Breast epithelium (tissue), 3 donors: ENCODE measurements at regions not wholly inside any gene's neighbourhood (a gene's known extent, or its start where the extent isn't known, plus 50 kb on each side); places are given as distances from the start of the nearest gene placed in this dataset.

Experiments
- POLR2A ChIP-seq: fragments of 450-650 bp; IDR thresholded peaks from one replicate; pipeline ENCODE4 v1.6.1; 2016; ENCODE audit warnings: antibody characterized with exemption, mild to moderate bottlenecking, moderate library complexity
- POLR2AphosphoS5 ChIP-seq, 3 donors: sonication (generic); formaldehyde crosslinking; IDR thresholded peaks; one replicate each; pipeline ENCODE4 v1.6.1; 2017; ENCODE audit warnings: antibody characterized with exemption in 3 of 3
- TF ChIP-seq, protein P1 (sequence below), 3 donors: fragments of 450-650 bp; IDR thresholded peaks; one replicate each; pipeline ENCODE4 v1.5.1; 2016 to 2017; ENCODE audit warnings: antibody characterized with exemption in 3 of 3, mild to moderate bottlenecking in 3 of 3, moderate library complexity in 3 of 3

- TF ChIP-seq POLR2A (no peak), POLR2AphosphoS5 (IDR thresholded peaks at IDR 0.05) (no peak)
- TF ChIP-seq, protein P1, sequence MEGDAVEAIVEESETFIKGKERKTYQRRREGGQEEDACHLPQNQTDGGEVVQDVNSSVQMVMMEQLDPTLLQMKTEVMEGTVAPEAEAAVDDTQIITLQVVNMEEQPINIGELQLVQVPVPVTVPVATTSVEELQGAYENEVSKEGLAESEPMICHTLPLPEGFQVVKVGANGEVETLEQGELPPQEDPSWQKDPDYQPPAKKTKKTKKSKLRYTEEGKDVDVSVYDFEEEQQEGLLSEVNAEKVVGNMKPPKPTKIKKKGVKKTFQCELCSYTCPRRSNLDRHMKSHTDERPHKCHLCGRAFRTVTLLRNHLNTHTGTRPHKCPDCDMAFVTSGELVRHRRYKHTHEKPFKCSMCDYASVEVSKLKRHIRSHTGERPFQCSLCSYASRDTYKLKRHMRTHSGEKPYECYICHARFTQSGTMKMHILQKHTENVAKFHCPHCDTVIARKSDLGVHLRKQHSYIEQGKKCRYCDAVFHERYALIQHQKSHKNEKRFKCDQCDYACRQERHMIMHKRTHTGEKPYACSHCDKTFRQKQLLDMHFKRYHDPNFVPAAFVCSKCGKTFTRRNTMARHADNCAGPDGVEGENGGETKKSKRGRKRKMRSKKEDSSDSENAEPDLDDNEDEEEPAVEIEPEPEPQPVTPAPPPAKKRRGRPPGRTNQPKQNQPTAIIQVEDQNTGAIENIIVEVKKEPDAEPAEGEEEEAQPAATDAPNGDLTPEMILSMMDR (IDR thresholded peaks at IDR 0.05), result peak in 1 of 3 donors; percentile 28
These were observed 112.5 kb upstream of the GHITM start for GRCh38 chr10:84026821-84027257.
